Vagina (tissue), 2 donors: ENCODE measurements at regions not wholly inside any gene's neighbourhood (a gene's known extent, or its start where the extent isn't known, plus 50 kb on each side); places are given as distances from the start of the nearest gene placed in this dataset.

ENCODE experiments used
- CTCF ChIP-seq, 3 experiments: fragments of 450-650 bp in 2 of 3; fragments of 200-600 bp in 1 of 3; sonication (generic) in 1 of 3; IDR thresholded peaks; one replicate each; pipeline ENCODE4 v1.5.1; 2017 to 2019; ENCODE audit warnings: antibody characterized with exemption in 3 of 3, mild to moderate bottlenecking in 2 of 3, moderate library complexity in 2 of 3
- POLR2A ChIP-seq, 2 donors: fragments of 450-650 bp; IDR thresholded peaks; one replicate each; pipeline ENCODE4 v1.6.1; 2017; ENCODE audit warnings: antibody characterized with exemption in 2 of 2, mild to moderate bottlenecking in 2 of 2, moderate library complexity in 2 of 2
- POLR2AphosphoS5 ChIP-seq, 2 donors: sonication (generic); formaldehyde crosslinking; IDR thresholded peaks; one replicate each; pipeline ENCODE4 v1.9.0; 2017; ENCODE audit warnings: antibody characterized with exemption in 2 of 2, mild to moderate bottlenecking in 2 of 2, low read depth in 1 of 2; ENCODE audit not compliant: insufficient read depth in 1 of 2

- TF ChIP-seq CTCF (IDR thresholded peaks at IDR 0.05) (no peak), POLR2AphosphoS5 (IDR thresholded peaks at IDR 0.05; ENCODE audit: insufficient read depth in 1 of 2, low read depth in 1 of 2) (no peak), POLR2A (IDR thresholded peaks at IDR 0.05) (no peak)
Measured at GRCh38 chr1:217139513-217139912, 416.3 kb upstream of the ESRRG start.
